Breast epithelium (tissue), 3 donors: ENCODE measurements at regions not wholly inside any gene's neighbourhood (a gene's known extent, or its start where the extent isn't known, plus 50 kb on each side); places are given as distances from the start of the nearest gene placed in this dataset.

Experiments
- CTCF ChIP-seq, 3 donors: fragments of 450-650 bp; IDR thresholded peaks; one replicate each; pipeline ENCODE4 v1.5.1; 2016 to 2017; ENCODE audit warnings: antibody characterized with exemption in 3 of 3, mild to moderate bottlenecking in 3 of 3, moderate library complexity in 3 of 3
- POLR2A ChIP-seq: fragments of 450-650 bp; IDR thresholded peaks from one replicate; pipeline ENCODE4 v1.6.1; 2016; ENCODE audit warnings: antibody characterized with exemption, mild to moderate bottlenecking, moderate library complexity

- no peak for TF ChIP-seq CTCF (IDR thresholded peaks at IDR 0.05)
- TF ChIP-seq POLR2A, result no peak
Observed at GRCh38 chr1:95512925-95513324, 278.9 kb downstream of the RWDD3 start.
